ENCODE measurements at regions not wholly inside any gene's neighbourhood (a gene's known extent, or its start where the extent isn't known, plus 50 kb on each side); places are given as distances from the start of the nearest gene placed in this dataset.

- no peaks in the 10 kb centered on the region for H3K27me3 ChIP-seq (ENCODE audit: control insufficient read depth, extremely low read depth, insufficient read depth, low read length)
- H3K9ac ChIP-seq (ENCODE audit: control insufficient read depth, extremely low read depth, insufficient read depth, low read length), result no peak overlapping the region
- H3K79me2 ChIP-seq (ENCODE audit: control insufficient read depth, insufficient read depth, low read length), result no peaks in the 10 kb centered on the region
- no peaks in the 10 kb centered on the region for H3K9me1 ChIP-seq (ENCODE audit: control insufficient read depth, extremely low read depth, insufficient read depth, low read length)
- dilution Hi-C loops (cut with MboI; ENCODE audit: extremely low pct_ligation_motif_present, low sequenced_read_pairs), result no loop called here
- no peak for TF ChIP-seq EZH2 (IDR thresholded peaks at IDR 0.05; ENCODE audit: low read length)
- peak; percentile 40 to 57 (median 41) for TF ChIP-seq CTCF (optimal IDR thresholded peaks at IDR 0.05 in 1 of 3, IDR thresholded peaks at IDR 0.05 in 1 of 3, conservative IDR thresholded peaks at IDR 0.05 in 1 of 3; ENCODE audit: extremely low read depth in 1 of 3, insufficient read depth in 2 of 3, low read length in 3 of 3)
- FAIRE-seq (peak; percentile 36), DNase-seq (ENCODE audit: low read depth, low spot score) (no peak)
- no peak overlapping the region for H3K27ac ChIP-seq (ENCODE audit: control insufficient read depth, insufficient read depth, low read length)
- H3K4me1 ChIP-seq (ENCODE audit: control insufficient read depth, extremely low read depth, insufficient read depth, low read length), result no peaks in the 10 kb centered on the region
- H4K20me1 ChIP-seq (ENCODE audit: control insufficient read depth, extremely low read depth, insufficient read depth, low read length), result no peaks in the 10 kb centered on the region
- H2AFZ ChIP-seq (ENCODE audit: control insufficient read depth, low read length), result no peak overlapping the region
- H3K4me3 ChIP-seq (ENCODE audit: control insufficient read depth in 2 of 3, extremely low read depth in 1 of 3, insufficient read depth in 2 of 3, low read depth in 1 of 3, low read length in 3 of 3), result no peak overlapping the region
- no peak overlapping the region for H3K4me2 ChIP-seq (ENCODE audit: control insufficient read depth, extremely low read depth, insufficient read depth, low read depth, low read length)
- H3K9me3 ChIP-seq (ENCODE audit: control insufficient read depth, low read depth, low read length), result no peaks in the 10 kb centered on the region
- H3K36me3 ChIP-seq (ENCODE audit: control insufficient read depth in 2 of 2, extremely low read depth in 1 of 2, insufficient read depth in 2 of 2, low read length in 2 of 2), result no peaks in the 10 kb centered on the region
Measured at GRCh38 chr14:21894003-21894897, 220.6 kb upstream of the OR4E1 start.

DNA sequence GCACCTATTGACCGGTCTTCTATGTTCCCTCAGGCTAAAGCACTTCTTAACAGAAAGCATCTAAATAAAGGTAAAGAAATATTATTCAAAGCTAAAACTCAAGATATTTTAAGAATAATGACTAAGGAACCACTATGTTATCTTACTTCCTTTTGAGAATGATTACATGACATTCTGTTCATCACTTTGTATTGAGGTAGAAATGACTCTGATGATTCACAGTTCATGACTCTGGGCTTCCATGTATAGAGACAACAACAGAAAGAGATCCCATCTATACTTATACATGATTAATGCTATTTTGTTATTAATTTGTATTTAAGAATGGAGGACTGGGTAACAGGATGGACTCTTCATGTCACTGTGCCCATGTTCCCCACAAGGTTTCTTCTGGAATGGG, 218.3 kb upstream of the OR4E1 start:
- dilution Hi-C loops (cut with MboI; ENCODE audit: extremely low pct_ligation_motif_present, low sequenced_read_pairs), result no loop called here
- no peaks in the 10 kb centered on the region for H3K9me1 ChIP-seq (ENCODE audit: control insufficient read depth, extremely low read depth, insufficient read depth, low read length)
- TF ChIP-seq CTCF (optimal IDR thresholded peaks at IDR 0.05 in 1 of 3, IDR thresholded peaks at IDR 0.05 in 1 of 3, conservative IDR thresholded peaks at IDR 0.05 in 1 of 3; ENCODE audit: extremely low read depth in 1 of 3, insufficient read depth in 2 of 3, low read length in 3 of 3) (no peak), EZH2 (IDR thresholded peaks at IDR 0.05; ENCODE audit: low read length) (no peak)
- no peaks in the 10 kb centered on the region for H3K27me3 ChIP-seq (ENCODE audit: control insufficient read depth, extremely low read depth, insufficient read depth, low read length)
- no peak overlapping the region for H2AFZ ChIP-seq (ENCODE audit: control insufficient read depth, low read length)
- H3K9ac ChIP-seq (ENCODE audit: control insufficient read depth, extremely low read depth, insufficient read depth, low read length), result no peak overlapping the region
- H3K36me3 ChIP-seq (ENCODE audit: control insufficient read depth in 2 of 2, extremely low read depth in 1 of 2, insufficient read depth in 2 of 2, low read length in 2 of 2), result no peaks in the 10 kb centered on the region
- no peak overlapping the region for H3K4me2 ChIP-seq (ENCODE audit: control insufficient read depth, extremely low read depth, insufficient read depth, low read depth, low read length)
- FAIRE-seq (no peak), DNase-seq (ENCODE audit: low read depth, low spot score) (no peak)
- no peaks in the 10 kb centered on the region for H3K9me3 ChIP-seq (ENCODE audit: control insufficient read depth, low read depth, low read length)
- no peak overlapping the region for H3K4me3 ChIP-seq (ENCODE audit: control insufficient read depth in 2 of 3, extremely low read depth in 1 of 3, insufficient read depth in 2 of 3, low read depth in 1 of 3, low read length in 3 of 3)
- H3K4me1 ChIP-seq (ENCODE audit: control insufficient read depth, extremely low read depth, insufficient read depth, low read length), result no peaks in the 10 kb centered on the region
- H3K79me2 ChIP-seq (ENCODE audit: control insufficient read depth, insufficient read depth, low read length), result no peaks in the 10 kb centered on the region
- H4K20me1 ChIP-seq (ENCODE audit: control insufficient read depth, extremely low read depth, insufficient read depth, low read length), result no peaks in the 10 kb centered on the region
- no peak overlapping the region for H3K27ac ChIP-seq (ENCODE audit: control insufficient read depth, insufficient read depth, low read length)
